Testis (tissue), 2 donors: ENCODE measurements at regions not wholly inside any gene's neighbourhood (a gene's known extent, or its start where the extent isn't known, plus 50 kb on each side); places are given as distances from the start of the nearest gene placed in this dataset.

Source experiments
- POLR2A ChIP-seq: fragments of 450-650 bp; IDR thresholded peaks from one replicate; pipeline ENCODE4 v1.6.1; 2017; ENCODE audit warnings: antibody characterized with exemption, mild to moderate bottlenecking, moderate library complexity
- TF ChIP-seq, protein P1 (sequence below), 3 experiments: fragments of 450-650 bp in 2 of 3; fragments of 200-600 bp in 1 of 3; sonication (generic) in 1 of 3; IDR thresholded peaks; one replicate each; pipeline ENCODE4 v1.5.1; 2016 to 2019; ENCODE audit warnings: antibody characterized with exemption in 3 of 3, mild to moderate bottlenecking in 2 of 3, moderate library complexity in 1 of 3

- TF ChIP-seq, protein P1, sequence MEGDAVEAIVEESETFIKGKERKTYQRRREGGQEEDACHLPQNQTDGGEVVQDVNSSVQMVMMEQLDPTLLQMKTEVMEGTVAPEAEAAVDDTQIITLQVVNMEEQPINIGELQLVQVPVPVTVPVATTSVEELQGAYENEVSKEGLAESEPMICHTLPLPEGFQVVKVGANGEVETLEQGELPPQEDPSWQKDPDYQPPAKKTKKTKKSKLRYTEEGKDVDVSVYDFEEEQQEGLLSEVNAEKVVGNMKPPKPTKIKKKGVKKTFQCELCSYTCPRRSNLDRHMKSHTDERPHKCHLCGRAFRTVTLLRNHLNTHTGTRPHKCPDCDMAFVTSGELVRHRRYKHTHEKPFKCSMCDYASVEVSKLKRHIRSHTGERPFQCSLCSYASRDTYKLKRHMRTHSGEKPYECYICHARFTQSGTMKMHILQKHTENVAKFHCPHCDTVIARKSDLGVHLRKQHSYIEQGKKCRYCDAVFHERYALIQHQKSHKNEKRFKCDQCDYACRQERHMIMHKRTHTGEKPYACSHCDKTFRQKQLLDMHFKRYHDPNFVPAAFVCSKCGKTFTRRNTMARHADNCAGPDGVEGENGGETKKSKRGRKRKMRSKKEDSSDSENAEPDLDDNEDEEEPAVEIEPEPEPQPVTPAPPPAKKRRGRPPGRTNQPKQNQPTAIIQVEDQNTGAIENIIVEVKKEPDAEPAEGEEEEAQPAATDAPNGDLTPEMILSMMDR (IDR thresholded peaks at IDR 0.05) = no peak
- no peak for TF ChIP-seq POLR2A
Measured at GRCh38 chr13:80562433-80563156, 221.7 kb upstream of the SPRY2 start.
